ENCODE measurements at regions not wholly inside any gene's neighbourhood (a gene's known extent, or its start where the extent isn't known, plus 50 kb on each side); places are given as distances from the start of the nearest gene placed in this dataset.

DNA sequence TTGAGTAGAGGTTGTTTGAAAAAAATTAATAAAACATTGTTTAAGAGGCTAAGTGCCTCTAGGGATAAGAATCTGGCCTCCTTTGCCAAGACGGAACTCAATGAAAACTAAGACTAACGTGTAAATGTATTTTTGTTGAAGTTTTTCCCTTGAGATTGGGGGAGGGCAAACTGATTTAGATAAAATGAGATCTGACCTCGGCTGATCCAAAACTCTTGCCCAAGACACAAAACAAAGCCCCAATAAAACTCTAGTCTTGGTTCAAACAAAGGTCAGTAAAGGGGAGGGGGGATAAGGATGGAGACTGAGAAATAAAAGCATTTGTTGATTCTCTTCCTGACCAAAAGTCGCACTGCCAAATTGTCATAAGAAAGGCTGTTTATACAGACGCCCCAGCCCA, 134.8 kb upstream of the DPT start:
- H3K9me3 Mint-ChIP-seq = peaks cover 0 to 6% (median 4%) of the 10 kb centered on the region in 6 donors
- H3K27me3 Mint-ChIP-seq (ENCODE audit: low read depth in 3 of 3) = peaks cover 0 to 1% (median 1%) of the 10 kb centered on the region in 3 donors
- DNase-seq = no peak
- no peak overlapping the region for H3K27ac Mint-ChIP-seq
- peaks cover 4 to 5% of the 10 kb centered on the region in 2 donors for H3K4me1 Mint-ChIP-seq
- H3K4me3 Mint-ChIP-seq = no peak overlapping the region
- H3K36me3 Mint-ChIP-seq = peaks cover 5 to 7% (median 6%) of the 10 kb centered on the region in 3 donors

DNA sequence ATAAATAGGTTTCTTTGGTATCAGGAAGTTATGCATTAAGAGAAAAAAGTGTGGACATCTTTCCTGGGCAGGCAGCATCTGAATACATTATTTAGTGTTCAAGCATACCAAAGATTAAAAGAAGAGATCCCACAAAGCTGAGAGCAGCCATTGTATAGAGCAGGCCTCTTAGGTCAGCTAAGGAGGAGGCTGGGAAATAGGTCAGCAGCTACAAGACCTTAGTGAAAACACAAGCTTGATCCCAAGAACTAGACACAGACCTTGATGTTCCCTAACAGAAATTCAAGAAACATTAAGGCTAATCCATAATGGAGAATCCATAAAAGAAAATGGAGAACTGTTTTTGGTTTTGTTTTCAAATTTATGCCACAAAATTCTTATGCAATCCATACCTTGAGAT, 135.3 kb upstream of the DPT start:
- Mint-ChIP-seq H3K4me1 (peaks cover 4 to 5% of the 10 kb centered on the region in 2 donors), H3K9me3 (peaks cover 0 to 6% (median 3%) of the 10 kb centered on the region in 6 donors), H3K4me3 (no peak overlapping the region), H3K27ac (no peak overlapping the region), H3K36me3 (peaks cover 5 to 7% (median 6%) of the 10 kb centered on the region in 3 donors), H3K27me3 (ENCODE audit: low read depth in 3 of 3) (peaks cover 0 to 1% (median 1%) of the 10 kb centered on the region in 3 donors)
- no peak for DNase-seq

DNA sequence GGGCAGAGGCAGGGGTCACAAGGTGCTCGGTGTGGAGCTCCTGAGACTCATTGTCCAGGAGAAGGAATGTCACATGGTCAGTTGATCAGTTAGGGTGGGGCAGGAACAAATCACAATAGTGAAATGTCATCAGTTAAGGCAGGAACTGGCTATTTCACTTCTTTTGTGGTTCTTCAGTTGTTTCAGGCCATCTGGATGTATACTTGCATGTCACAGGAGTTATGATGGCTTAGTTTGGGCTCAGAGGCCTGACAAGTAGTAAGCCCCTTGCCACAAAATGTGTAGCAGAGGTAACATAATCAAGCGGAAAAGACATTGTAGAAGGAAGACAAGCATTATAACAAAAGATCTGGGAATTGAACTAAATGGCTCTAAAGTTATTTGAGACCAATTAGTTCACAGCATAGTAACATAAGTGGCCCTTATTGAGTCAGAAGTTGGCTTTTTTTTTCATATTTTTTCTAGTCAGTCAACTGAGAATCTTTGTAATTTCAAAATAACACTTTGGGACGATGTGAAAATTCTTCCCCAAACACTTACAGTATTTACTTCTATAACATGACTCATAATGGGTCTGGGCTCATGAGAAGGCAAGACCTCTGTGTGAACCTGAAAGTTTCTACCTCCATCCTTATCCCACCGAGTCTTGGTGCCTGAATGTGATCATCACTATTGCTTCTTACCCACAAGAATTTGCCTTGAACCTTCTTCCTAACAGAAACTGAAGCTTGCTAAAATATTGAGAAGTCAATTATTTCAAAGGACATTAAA, 137.0 kb upstream of the DPT start:
- no peak for DNase-seq
- peaks cover 0 to 1% (median 1%) of the 10 kb centered on the region in 3 donors for H3K27me3 Mint-ChIP-seq (ENCODE audit: low read depth in 3 of 3)
- H3K9me3 Mint-ChIP-seq = peaks cover 0 to 6% (median 3%) of the 10 kb centered on the region in 6 donors
- no peak overlapping the region for H3K4me3 Mint-ChIP-seq
- H3K36me3 Mint-ChIP-seq = peaks cover 5 to 7% (median 6%) of the 10 kb centered on the region in 3 donors
- peaks cover 4 to 10% of the 10 kb centered on the region in 2 donors for H3K4me1 Mint-ChIP-seq
- no peak overlapping the region for H3K27ac Mint-ChIP-seq

DNA sequence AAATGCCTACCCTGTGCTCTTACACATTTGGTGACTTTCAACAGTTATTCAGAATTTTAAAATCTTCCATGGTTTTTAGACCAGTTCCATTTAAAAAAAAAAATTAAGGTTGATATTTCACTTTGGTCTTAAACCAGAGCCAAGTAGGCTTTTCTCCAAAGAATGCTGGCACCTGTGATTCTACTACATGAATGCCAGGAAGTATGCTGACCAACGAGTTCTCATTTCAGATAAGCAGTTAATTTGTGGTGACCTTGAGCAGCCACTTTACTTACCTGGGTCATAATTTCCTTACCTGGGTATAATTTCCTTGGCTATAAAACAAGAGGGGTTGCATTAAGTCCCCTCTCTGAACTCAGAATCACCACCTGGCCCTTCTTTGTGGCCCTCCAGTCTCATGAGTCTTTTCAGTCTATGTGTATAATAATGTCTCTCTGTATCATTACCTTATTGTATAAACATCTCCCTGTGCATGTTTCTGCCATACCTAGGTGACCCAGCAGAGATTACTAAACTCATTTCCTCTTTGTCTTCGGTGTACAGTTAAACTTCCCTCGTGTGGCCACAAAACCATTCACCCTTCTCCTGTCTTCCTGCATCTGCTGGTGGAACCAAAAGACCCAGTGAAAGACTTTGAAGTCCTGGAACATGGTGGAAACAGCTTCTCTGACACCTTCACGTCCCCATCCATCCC, 139.1 kb upstream of the DPT start:
- peaks cover 5 to 7% (median 6%) of the 10 kb centered on the region in 3 donors for H3K36me3 Mint-ChIP-seq
- no peak overlapping the region for H3K4me3 Mint-ChIP-seq
- H3K4me1 Mint-ChIP-seq = peaks cover 4 to 16% of the 10 kb centered on the region in 2 donors
- no peak for DNase-seq
- H3K9me3 Mint-ChIP-seq = peaks cover 0 to 6% (median 3%) of the 10 kb centered on the region in 6 donors
- H3K27me3 Mint-ChIP-seq (ENCODE audit: low read depth in 3 of 3) = peaks cover 0 to 1% (median 1%) of the 10 kb centered on the region in 3 donors
- H3K27ac Mint-ChIP-seq = no peak overlapping the region

DNA sequence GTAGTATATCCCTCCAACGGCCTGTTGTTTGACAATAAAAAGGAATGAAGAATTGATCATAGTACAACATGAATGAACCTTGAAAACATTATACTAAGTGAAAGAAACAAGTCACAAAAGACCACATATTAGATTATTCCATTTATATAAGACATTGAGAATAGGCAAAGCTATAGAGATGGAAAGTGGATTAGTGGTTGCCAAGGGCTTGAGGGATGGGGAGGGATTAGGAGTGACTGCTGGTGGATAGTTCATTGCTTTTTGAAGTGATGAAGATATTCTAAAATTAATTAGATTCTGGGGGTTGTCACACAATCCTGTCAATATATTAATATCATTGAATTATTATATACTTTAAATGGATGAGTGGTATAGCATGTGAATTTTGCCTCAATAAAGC, 142.5 kb upstream of the DPT start:
- Mint-ChIP-seq H3K27ac (no peak overlapping the region), H3K4me1 (peaks cover 4 to 16% of the 10 kb centered on the region in 2 donors), H3K27me3 (ENCODE audit: low read depth in 3 of 3) (no peaks in the 10 kb centered on the region), H3K9me3 (no peaks in the 10 kb centered on the region), H3K4me3 (no peak overlapping the region), H3K36me3 (peaks cover 0 to 5% (median 0%) of the 10 kb centered on the region in 3 donors)
- no peak for DNase-seq

DNA sequence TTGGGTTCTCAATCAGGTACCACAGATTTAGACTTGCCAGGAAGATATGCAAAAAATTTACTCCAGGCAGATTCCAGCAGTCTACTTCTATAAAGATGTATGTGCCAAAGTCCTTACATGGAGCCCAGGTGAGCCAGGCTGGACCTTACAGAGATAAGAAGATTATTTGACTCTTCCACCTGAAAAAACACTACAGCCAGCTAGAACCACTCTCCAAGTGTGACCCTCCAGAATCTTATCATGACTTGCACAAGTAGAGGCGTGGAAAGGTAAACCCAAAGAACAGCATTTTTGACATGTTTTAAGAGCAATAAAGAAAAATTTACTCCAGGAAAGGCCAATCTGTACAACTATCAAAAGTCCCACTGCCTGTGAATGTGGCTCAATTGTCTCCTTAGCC, 146.8 kb upstream of the DPT start:
- Mint-ChIP-seq H3K4me3 (no peak overlapping the region), H3K4me1 (peaks cover 0 to 13% of the 10 kb centered on the region in 2 donors), H3K27ac (no peak overlapping the region), H3K36me3 (peaks cover 0 to 4% (median 0%) of the 10 kb centered on the region in 3 donors), H3K27me3 (ENCODE audit: low read depth in 3 of 3) (peaks cover 0 to 1% (median 0%) of the 10 kb centered on the region in 3 donors), H3K9me3 (no peaks in the 10 kb centered on the region)
- DNase-seq = no peak

DNA sequence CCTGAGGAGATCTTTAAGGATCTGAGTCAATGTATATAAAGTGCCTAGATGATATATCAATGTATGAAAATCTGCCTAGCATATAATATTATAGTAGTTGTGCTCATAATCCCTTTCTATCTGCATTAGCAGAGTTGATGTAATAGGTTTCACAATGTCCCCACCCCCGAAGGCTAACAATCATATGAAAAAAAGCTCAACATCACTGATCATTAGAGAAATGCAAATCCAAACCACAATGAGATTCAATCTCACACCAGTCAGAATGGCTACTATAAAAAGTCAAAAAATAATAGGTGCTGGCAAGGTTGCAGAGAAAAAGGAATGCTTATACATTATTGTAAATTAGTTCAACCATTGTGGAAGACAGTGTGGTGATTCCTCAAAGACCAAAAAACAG, 147.8 kb upstream of the DPT start:
- no peak for DNase-seq
- H3K9me3 Mint-ChIP-seq = no peaks in the 10 kb centered on the region

DNA sequence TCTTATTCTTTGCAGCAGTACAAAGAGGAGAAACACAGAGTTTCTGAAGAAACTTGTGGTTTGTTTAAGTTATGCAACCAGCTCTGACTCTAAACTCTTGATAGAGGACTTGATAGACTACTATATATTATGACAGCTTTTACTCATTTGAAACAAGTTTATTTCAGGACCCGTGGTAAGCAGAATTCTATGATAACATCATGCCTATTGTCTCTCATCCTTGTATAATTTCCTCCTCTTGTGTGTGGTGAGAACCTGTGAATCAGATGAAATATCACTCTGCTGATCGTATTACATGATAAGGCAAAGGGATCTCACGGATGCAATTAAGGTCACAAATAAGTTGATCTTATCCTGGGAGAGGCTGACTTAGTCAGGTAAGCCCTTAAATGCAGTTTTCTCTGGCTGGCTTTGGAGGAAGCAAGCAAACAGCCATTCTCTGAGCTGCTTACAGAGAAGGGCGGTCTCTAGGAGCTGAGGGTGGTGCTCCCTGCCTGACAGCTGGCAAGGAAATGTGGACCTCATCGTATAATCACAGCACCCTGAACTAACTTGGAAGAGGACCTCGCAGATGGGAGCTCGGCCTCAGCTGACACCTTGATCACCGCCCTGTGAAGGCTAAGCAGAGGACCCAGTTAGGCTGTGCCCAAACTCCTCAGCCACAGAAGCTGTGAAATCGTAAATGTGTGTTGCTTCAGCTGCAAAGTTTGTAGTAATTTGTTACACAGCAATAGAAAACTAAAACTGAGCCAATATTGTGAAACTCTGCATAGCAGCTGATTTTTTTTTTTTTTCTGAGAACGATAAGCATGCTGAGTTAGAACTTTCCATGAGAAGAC, 151.1 kb upstream of the DPT start:
- no peak for DNase-seq
- Mint-ChIP-seq H3K27ac (no peak overlapping the region), H3K4me3 (no peak overlapping the region), H3K27me3 (ENCODE audit: low read depth in 3 of 3) (peaks cover 0 to 2% (median 1%) of the 10 kb centered on the region in 3 donors), H3K36me3 (peaks cover 0 to 4% (median 0%) of the 10 kb centered on the region in 3 donors), H3K9me3 (peaks cover 0 to 2% (median under 1%) of the 10 kb centered on the region in 6 donors), H3K4me1 (peaks cover 0 to 6% of the 10 kb centered on the region in 2 donors)

More for the DNA sequence above, 147.8 kb upstream of the DPT start:
- peaks cover 0 to 1% (median 0%) of the 10 kb centered on the region in 3 donors for H3K27me3 Mint-ChIP-seq (ENCODE audit: low read depth in 3 of 3)
- peaks cover 0 to 6% of the 10 kb centered on the region in 2 donors for H3K4me1 Mint-ChIP-seq
- peaks cover 0 to 4% (median 0%) of the 10 kb centered on the region in 3 donors for H3K36me3 Mint-ChIP-seq
- no peak overlapping the region for H3K27ac Mint-ChIP-seq
- H3K4me3 Mint-ChIP-seq = no peak overlapping the region

DNA sequence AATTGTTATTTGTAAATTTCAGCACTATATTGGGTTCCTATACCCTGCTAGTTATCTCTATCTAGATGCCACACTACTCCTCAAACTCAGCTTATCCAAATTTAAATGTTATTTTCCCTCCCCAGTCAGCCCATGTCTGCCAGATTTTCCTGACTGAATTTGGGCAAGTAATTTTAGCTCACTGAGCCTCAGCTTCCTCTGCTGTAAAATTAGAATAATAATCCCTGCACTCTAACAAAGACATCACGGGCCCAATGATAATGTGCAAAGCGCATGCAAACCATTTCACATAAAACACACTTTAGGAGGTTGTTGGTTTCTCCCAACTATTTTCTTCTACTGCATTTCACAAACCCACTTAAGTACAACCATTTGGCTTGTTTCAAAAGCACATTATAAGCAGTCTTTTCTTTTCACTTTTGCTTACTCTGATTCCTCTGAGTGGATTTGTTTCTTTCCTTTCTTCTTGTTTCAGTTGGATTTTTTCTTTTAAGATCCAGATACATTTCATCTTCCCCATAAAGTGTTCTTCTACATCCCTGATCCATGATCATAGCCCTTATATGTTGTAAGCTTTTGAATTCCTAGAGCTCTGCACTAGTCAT, 152.8 kb upstream of the DPT start:
- DNase-seq = no peak
- peaks cover 0 to 5% (median under 1%) of the 10 kb centered on the region in 6 donors for H3K9me3 Mint-ChIP-seq
- H3K36me3 Mint-ChIP-seq = peaks cover 0 to 4% (median 0%) of the 10 kb centered on the region in 3 donors
- H3K27me3 Mint-ChIP-seq (ENCODE audit: low read depth in 3 of 3) = peaks cover 0 to 2% (median 1%) of the 10 kb centered on the region in 3 donors
- peaks cover 0 to 6% of the 10 kb centered on the region in 2 donors for H3K4me1 Mint-ChIP-seq
- no peak overlapping the region for H3K27ac Mint-ChIP-seq
- no peak overlapping the region for H3K4me3 Mint-ChIP-seq

DNA sequence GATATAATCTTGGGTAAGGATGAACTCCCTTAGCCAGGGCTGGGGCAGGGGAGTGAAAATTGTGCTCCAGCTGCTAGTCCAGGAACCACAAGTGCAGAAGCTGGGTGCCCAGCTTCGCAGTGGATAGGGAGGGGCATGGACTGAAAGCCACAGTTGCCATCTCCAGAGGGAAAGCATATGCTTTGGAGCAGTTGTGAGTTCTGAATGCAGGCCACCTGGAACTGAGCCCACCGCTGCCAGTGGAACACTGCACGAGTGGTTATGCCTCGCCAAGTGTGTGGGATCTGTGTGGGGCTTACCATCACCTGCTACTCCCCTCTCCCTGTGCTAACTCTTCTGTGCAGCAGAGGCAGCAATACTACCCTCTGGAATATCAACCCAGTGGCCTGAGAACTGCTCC, 158.4 kb upstream of the DPT start:
- Mint-ChIP-seq H3K27ac (no peak overlapping the region), H3K4me3 (no peak overlapping the region), H3K4me1 (no peaks in the 10 kb centered on the region), H3K36me3 (no peaks in the 10 kb centered on the region), H3K27me3 (ENCODE audit: low read depth in 3 of 3) (peaks cover 2 to 5% (median 2%) of the 10 kb centered on the region in 3 donors), H3K9me3 (peaks cover 0 to 5% (median under 1%) of the 10 kb centered on the region in 6 donors)
- no peak for DNase-seq

DNA sequence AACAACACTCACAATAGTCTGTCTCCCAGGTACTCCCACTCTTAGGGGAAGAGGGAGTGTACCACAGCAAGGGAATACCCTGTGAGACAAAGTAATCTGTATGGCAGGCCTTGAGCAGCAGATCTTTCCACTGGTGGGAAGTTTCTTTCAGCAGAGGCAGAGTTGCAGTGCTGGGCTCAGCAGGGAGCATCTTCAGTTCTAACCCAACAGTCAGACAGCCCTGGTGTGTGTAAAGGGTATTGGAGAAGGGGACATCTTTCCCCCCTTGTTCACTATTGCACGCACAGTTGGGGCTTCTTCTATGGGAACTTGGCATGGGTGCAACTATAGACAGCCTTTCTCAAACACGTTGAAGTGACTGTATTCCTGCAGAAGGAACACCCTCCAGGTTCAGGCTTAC, 159.4 kb upstream of the DPT start:
- peaks cover 0 to 5% (median under 1%) of the 10 kb centered on the region in 6 donors for H3K9me3 Mint-ChIP-seq
- H3K27ac Mint-ChIP-seq = no peak overlapping the region
- no peak for DNase-seq
- H3K36me3 Mint-ChIP-seq = no peaks in the 10 kb centered on the region
- H3K4me3 Mint-ChIP-seq = no peak overlapping the region
- H3K4me1 Mint-ChIP-seq = no peaks in the 10 kb centered on the region
- H3K27me3 Mint-ChIP-seq (ENCODE audit: low read depth in 3 of 3) = peaks cover 2 to 5% (median 5%) of the 10 kb centered on the region in 3 donors

DNA sequence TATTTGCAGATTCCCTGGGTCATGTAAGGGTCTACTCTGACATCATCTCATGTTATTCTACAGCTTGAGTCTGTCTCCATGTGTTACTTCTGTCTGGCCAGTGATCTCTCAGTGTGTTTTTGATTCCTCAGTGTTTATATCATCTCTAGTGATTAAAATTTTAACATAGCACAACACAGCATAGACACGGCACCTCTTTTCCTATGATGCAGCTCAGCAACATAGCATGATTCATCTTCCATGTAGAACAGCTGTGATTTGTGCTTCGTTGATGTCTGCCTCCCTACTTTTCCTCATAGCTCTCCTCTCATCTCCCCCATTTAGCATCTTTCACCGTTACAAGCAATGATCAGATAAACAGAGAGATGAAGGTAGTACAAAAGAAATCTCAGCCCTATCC, 163.9 kb upstream of the DPT start:
- no peak overlapping the region for H3K27ac Mint-ChIP-seq
- H3K9me3 Mint-ChIP-seq = no peaks in the 10 kb centered on the region
- no peaks in the 10 kb centered on the region for H3K36me3 Mint-ChIP-seq
- H3K4me3 Mint-ChIP-seq = no peak overlapping the region
- DNase-seq = no peak
- H3K27me3 Mint-ChIP-seq (ENCODE audit: low read depth in 3 of 3) = peaks cover 4 to 7% (median 6%) of the 10 kb centered on the region in 3 donors
- H3K4me1 Mint-ChIP-seq = no peaks in the 10 kb centered on the region

DNA sequence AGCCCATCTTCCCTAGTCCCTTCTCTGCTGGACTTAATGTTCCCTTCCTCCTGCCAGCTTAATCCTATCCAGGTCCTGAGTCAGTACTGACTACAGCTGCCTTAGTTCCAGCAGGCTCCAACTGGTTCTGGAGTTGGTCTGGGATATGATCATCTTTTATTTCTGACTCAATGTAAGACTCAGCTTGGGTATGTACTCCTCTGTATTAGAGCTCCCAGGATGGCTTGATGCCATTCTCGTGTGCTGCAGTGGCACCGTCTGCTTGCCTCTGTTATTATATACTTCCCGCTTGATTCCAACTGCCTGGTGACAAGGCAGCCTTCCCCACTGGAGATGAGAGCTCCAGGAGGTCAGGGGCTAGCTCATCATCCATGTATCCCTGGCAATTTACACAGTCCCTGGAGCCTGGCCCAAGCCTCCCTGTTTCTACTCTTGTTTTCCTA, 164.4 kb upstream of the DPT start:
- Mint-ChIP-seq H3K27ac (no peak overlapping the region), H3K4me3 (no peak overlapping the region), H3K9me3 (no peaks in the 10 kb centered on the region), H3K36me3 (no peaks in the 10 kb centered on the region), H3K27me3 (ENCODE audit: low read depth in 3 of 3) (peaks cover 3 to 9% (median 6%) of the 10 kb centered on the region in 3 donors), H3K4me1 (no peaks in the 10 kb centered on the region)
- DNase-seq = no peak
